GM21367 (cell line): ENCODE measurements at regions not wholly inside any gene's neighbourhood (a gene's known extent, or its start where the extent isn't known, plus 50 kb on each side); places are given as distances from the start of the nearest gene placed in this dataset.

ENCODE experiments used
- ATAC-seq: cut with Tn5 transposase; IDR thresholded peaks from one replicate; pipeline ENCODE4 v1.9.1; 2021; ENCODE audit not compliant: unreplicated experiment

- no peak for ATAC-seq
Observed at GRCh38 chr13:50071379-50071778, 56.1 kb downstream of the KCNRG start.

- no peak for ATAC-seq
Observed at GRCh38 chr13:50072676-50073075, 57.4 kb downstream of the KCNRG start.

- no peak for ATAC-seq
Observed at GRCh38 chr13:50073340-50073739, 58.1 kb downstream of the KCNRG start.

GRCh38 chr13:50074843-50075242, 59.6 kb downstream of the KCNRG start:
- ATAC-seq = no peak

- no peak for ATAC-seq
Observed at GRCh38 chr13:50075619-50076097, 60.4 kb downstream of the KCNRG start.

GRCh38 chr13:50077431-50077830, 62.2 kb downstream of the KCNRG start:
- ATAC-seq = no peak

- no peak for ATAC-seq
Observed at GRCh38 chr13:50078231-50078894, 63.1 kb downstream of the KCNRG start.

GRCh38 chr13:50078895-50079654, 63.8 kb downstream of the KCNRG start:
- ATAC-seq = no peak

- no peak for ATAC-seq
Observed at GRCh38 chr13:50079655-50080202, 64.5 kb downstream of the KCNRG start.

- ATAC-seq = no peak
Observed at GRCh38 chr13:50080203-50080910, 65.1 kb downstream of the KCNRG start.

- peak; percentile 2 for ATAC-seq
Observed at GRCh38 chr13:50080911-50081678, 65.9 kb downstream of the KCNRG start.

GRCh38 chr13:50081679-50082425, 66.6 kb downstream of the KCNRG start:
- ATAC-seq = peak; percentile 60

- ATAC-seq = peak; percentile 44
Observed at GRCh38 chr13:50082426-50083281, 67.4 kb downstream of the KCNRG start.

GRCh38 chr13:50085063-50085462, 69.8 kb downstream of the KCNRG start:
- no peak for ATAC-seq

GRCh38 chr13:50089633-50090032, 74.4 kb downstream of the KCNRG start:
- ATAC-seq = no peak

- ATAC-seq = no peak
Observed at GRCh38 chr13:50090211-50090610, 75.0 kb downstream of the KCNRG start.

- ATAC-seq = no peak
Observed at GRCh38 chr13:50094615-50095293, 79.5 kb downstream of the KCNRG start.

- no peak for ATAC-seq
Observed at GRCh38 chr13:50098693-50099092, 83.4 kb downstream of the KCNRG start.

GRCh38 chr13:50099473-50099872, 84.2 kb downstream of the KCNRG start:
- ATAC-seq = no peak
